WERI-Rb-1 (cell line): ENCODE measurements at regions not wholly inside any gene's neighbourhood (a gene's known extent, or its start where the extent isn't known, plus 50 kb on each side); places are given as distances from the start of the nearest gene placed in this dataset.
"Not testable (repeated sequence)": the region's sequence is repeated elsewhere in the genome, so short reads cannot be mapped to it uniquely, and the experiment has no call there.

Experiments
- DNase-seq: peaks from one replicate; pipeline ENCODE4 v3.0.0-alpha.2; 2020
- H3K27ac ChIP-seq: fragments of 250-450 bp; sonication (Bioruptor Pico); 2 replicates; pipeline ENCODE4 v1.5.1; 2020; ENCODE audit warnings: mild to moderate bottlenecking, moderate library complexity
- H3K27me3 ChIP-seq: fragments of 250-450 bp; sonication (Bioruptor Pico); 2 replicates; pipeline ENCODE4 v1.5.1; 2021; ENCODE audit warnings: mild to moderate bottlenecking, low read depth, moderate library complexity; ENCODE audit not compliant: insufficient read depth, severe bottlenecking
- H3K36me3 ChIP-seq: fragments of 250-450 bp; sonication (Bioruptor Pico); 2 replicates; pipeline ENCODE4 v1.5.1; 2020; ENCODE audit warnings: mild to moderate bottlenecking, moderate library complexity
- H3K4me3 ChIP-seq: 2 replicates; pipeline ENCODE4 v1.5.1; 2011; ENCODE audit warnings: low read depth, mild to moderate bottlenecking, control low read depth, low read length
- H3K9me3 ChIP-seq: fragments of 250-450 bp; sonication (Bioruptor Pico); 2 replicates; pipeline ENCODE4 v1.5.1; 2021; ENCODE audit warnings: mild to moderate bottlenecking, moderate library complexity; ENCODE audit not compliant: severe bottlenecking
- TF ChIP-seq, protein P1 (sequence below): IDR thresholded peaks from 2 replicates; pipeline ENCODE4 v1.5.1; 2011; ENCODE audit warnings: low read depth, mild to moderate bottlenecking, control low read depth, inconsistent platforms, low read length

DNA sequence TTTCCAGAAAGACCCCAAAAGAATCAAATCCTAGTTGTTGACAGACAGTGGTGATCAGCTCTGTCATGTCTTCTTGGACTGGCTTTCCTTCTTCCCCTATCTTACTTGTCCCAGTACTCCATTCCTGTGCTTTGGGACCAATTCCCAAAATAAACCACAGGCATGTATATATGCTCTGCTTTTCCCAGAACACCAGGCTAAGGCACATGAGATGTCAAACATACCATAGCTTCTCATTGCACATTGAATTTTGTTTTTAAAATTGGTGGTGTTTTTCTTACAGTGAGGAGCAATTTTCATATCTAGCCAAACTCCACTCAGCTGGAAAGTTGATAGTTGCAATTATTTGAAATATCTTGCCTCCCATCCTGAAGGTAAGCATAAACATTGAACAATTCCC lies 88.9 kb upstream of the RGPD4 start:
- Histone ChIP-seq H3K4me3 (no peak overlapping the region), H3K9me3 (no peaks in the 10 kb centered on the region), H3K27ac (no peak overlapping the region), H3K27me3 (peaks cover 35% of the 10 kb centered on the region), H3K36me3 (no peaks in the 10 kb centered on the region)
- no peak for DNase-seq
- TF ChIP-seq, protein P1, sequence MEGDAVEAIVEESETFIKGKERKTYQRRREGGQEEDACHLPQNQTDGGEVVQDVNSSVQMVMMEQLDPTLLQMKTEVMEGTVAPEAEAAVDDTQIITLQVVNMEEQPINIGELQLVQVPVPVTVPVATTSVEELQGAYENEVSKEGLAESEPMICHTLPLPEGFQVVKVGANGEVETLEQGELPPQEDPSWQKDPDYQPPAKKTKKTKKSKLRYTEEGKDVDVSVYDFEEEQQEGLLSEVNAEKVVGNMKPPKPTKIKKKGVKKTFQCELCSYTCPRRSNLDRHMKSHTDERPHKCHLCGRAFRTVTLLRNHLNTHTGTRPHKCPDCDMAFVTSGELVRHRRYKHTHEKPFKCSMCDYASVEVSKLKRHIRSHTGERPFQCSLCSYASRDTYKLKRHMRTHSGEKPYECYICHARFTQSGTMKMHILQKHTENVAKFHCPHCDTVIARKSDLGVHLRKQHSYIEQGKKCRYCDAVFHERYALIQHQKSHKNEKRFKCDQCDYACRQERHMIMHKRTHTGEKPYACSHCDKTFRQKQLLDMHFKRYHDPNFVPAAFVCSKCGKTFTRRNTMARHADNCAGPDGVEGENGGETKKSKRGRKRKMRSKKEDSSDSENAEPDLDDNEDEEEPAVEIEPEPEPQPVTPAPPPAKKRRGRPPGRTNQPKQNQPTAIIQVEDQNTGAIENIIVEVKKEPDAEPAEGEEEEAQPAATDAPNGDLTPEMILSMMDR = no peak

GRCh38 chr2:107738266-107738665 lies 88.4 kb upstream of the RGPD4 start:
- H3K36me3 ChIP-seq = no peaks in the 10 kb centered on the region
- no peaks in the 10 kb centered on the region for H3K9me3 ChIP-seq
- DNase-seq = no peak
- H3K27ac ChIP-seq = no peak overlapping the region
- H3K27me3 ChIP-seq = peaks cover 36% of the 10 kb centered on the region
- no peak overlapping the region for H3K4me3 ChIP-seq
- TF ChIP-seq, protein P1 = no peak

DNA sequence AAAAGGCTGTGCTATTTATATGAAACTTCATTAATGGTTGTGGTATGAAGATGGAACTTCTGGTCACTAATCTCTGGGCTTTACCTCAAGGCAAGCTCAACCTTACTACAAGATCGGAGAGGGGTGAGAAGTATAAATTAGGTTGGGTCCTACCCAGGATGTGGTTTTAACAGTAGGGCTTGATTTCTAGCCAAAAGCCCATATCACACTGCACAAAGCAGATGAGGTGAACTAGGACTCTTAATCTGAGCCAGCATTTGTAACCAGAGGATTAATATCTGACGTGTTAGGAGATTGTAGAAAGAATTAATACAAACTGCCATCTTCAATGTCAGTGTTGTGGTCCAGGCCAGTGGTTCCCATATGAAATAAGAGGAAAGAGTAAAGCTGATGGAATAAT lies 86.4 kb upstream of the RGPD4 start:
- H3K4me3 ChIP-seq = no peak overlapping the region
- no peaks in the 10 kb centered on the region for H3K9me3 ChIP-seq
- no peak overlapping the region for H3K27ac ChIP-seq
- no peaks in the 10 kb centered on the region for H3K36me3 ChIP-seq
- DNase-seq = no peak
- TF ChIP-seq, protein P1 = no peak
- H3K27me3 ChIP-seq = peaks cover 38% of the 10 kb centered on the region

GRCh38 chr2:107742460-107743027 lies 84.1 kb upstream of the RGPD4 start:
- Histone ChIP-seq H3K9me3 (no peaks in the 10 kb centered on the region), H3K27ac (no peak overlapping the region), H3K36me3 (no peaks in the 10 kb centered on the region), H3K27me3 (peaks cover 35% of the 10 kb centered on the region), H3K4me3 (no peak overlapping the region)
- DNase-seq = no peak
- TF ChIP-seq, protein P1 = no peak

- Histone ChIP-seq H3K27ac (no peak overlapping the region), H3K9me3 (no peaks in the 10 kb centered on the region), H3K27me3 (peaks cover 39% of the 10 kb centered on the region), H3K36me3 (no peaks in the 10 kb centered on the region), H3K4me3 (no peak overlapping the region)
- TF ChIP-seq, protein P1 = no peak
- DNase-seq = no peak
Measured at GRCh38 chr2:107743274-107743673, 83.4 kb upstream of the RGPD4 start.

DNA sequence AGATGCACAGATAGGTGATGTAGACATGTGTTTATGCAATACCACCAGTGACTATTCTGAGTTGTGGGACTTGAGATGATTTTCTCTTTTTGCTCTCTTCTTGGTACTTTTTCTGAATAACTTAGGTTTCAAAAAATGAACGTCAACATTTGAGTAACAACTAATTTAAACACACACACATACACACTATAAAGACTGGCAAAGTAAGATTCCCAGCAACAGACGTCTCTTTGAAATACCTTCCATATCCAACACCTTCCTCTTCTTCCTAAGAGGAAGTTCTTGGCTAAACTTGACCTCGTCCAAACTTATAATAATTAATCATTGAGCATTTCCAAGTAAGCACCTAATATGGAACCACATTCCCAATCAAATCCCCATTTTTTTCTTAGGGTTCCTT lies 81.6 kb upstream of the RGPD4 start:
- H3K9me3 ChIP-seq = no peaks in the 10 kb centered on the region
- peaks cover 46% of the 10 kb centered on the region for H3K27me3 ChIP-seq
- H3K36me3 ChIP-seq = no peaks in the 10 kb centered on the region
- H3K27ac ChIP-seq = no peak overlapping the region
- TF ChIP-seq, protein P1 = no peak
- H3K4me3 ChIP-seq = no peak overlapping the region
- no peak for DNase-seq

- H3K36me3 ChIP-seq, DNase-seq, H3K9me3 ChIP-seq, H3K4me3 ChIP-seq, H3K27ac ChIP-seq: not testable (repeated sequence)
- H3K27me3 ChIP-seq = peaks cover 57% of the 10 kb centered on the region
Measured at GRCh38 chr2:107746552-107747198, 80.0 kb upstream of the RGPD4 start.

DNA sequence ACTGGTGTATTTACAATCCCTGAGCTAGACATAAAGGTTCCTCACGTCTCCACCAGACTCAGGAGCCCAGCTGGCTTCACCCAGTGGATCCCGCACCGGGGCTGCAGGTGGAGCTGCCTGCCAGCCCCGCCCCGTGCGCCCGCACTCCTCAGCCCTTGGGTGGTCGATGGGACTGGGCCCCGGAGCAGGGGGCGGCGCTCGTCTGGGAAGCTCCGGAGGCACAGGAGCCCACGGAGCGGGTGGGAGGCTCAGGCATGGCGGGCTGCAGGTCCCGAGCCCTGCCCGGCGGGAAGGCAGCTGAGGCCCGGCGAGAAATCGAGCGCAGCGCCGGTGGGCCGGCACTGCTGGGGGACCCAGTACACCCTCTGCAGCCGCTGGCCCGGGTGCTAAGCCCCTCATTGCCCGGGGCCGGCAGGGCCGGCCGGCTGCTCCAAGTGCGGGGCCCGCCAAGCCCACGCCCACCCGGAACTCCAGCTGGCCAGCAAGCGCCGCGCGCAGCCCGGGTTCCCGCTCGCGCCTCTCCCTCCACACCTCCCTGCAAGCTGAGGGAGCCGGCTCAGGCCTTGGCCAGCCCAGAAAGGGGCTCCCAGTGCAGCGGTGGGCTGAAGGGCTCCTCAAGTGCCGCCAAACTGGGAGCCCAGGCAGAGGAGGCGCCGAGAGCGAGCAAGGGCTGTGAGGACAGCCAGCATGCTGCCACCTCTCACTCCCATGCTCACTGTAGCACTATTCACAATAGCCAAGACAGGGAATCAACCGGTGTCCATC lies 79.3 kb upstream of the RGPD4 start:
- not testable (repeated sequence) for H3K9me3 ChIP-seq, H3K27ac ChIP-seq, H3K36me3 ChIP-seq, DNase-seq, H3K4me3 ChIP-seq
- peaks cover 57% of the 10 kb centered on the region for H3K27me3 ChIP-seq
